OCI-LY1 (cell line): ENCODE measurements at regions not wholly inside any gene's neighbourhood (a gene's known extent, or its start where the extent isn't known, plus 50 kb on each side); places are given as distances from the start of the nearest gene placed in this dataset.

Experiments used
- H2AFZ ChIP-seq: fragments of 200-600 bp; sonication (generic), shearing (Covaris generic); 2 replicates; pipeline ENCODE4 v1.6.0; 2014; ENCODE audit warnings: antibody characterized with exemption, mild to moderate bottlenecking, low read length
- H3F3A ChIP-seq: fragments of 200-600 bp; sonication (generic), shearing (Covaris generic); 2 replicates; pipeline ENCODE4 v1.6.0; 2014; ENCODE audit warnings: mild to moderate bottlenecking, antibody characterized with exemption, low read length, moderate library complexity; ENCODE audit not compliant: insufficient read depth
- H3K27ac ChIP-seq: fragments of 200-600 bp; sonication (generic); 2 replicates; pipeline ENCODE4 v1.5.1; 2014; ENCODE audit warnings: low read length, mixed run types, mild to moderate bottlenecking, low read depth; ENCODE audit not compliant: poor library complexity, severe bottlenecking
- H3K27me3 ChIP-seq: fragments of 200-600 bp; sonication (generic); 2 replicates; pipeline ENCODE4 v1.6.0; 2014; ENCODE audit warnings: antibody characterized with exemption, mild to moderate bottlenecking, low read length, moderate library complexity; ENCODE audit not compliant: insufficient read depth
- H3K36me3 ChIP-seq: fragments of 200-600 bp; sonication (generic); 2 replicates; pipeline ENCODE4 v1.6.1; 2014; ENCODE audit warnings: mild to moderate bottlenecking, antibody characterized with exemption, low read length, moderate library complexity, mixed read lengths; ENCODE audit not compliant: insufficient read depth
- H3K4me1 ChIP-seq: fragments of 200-600 bp; sonication (generic); 2 replicates; pipeline ENCODE4 v1.5.1; 2014; ENCODE audit warnings: mild to moderate bottlenecking, low read length, moderate library complexity; ENCODE audit not compliant: insufficient read depth, severe bottlenecking
- H3K4me2 ChIP-seq: fragments of 200-600 bp; sonication (generic), shearing (Covaris generic); 2 replicates; pipeline ENCODE4 v1.6.1; 2014; ENCODE audit warnings: low read length
- H3K4me3 ChIP-seq: fragments of 200-600 bp; sonication (generic); 2 replicates; pipeline ENCODE4 v1.5.1; 2014; ENCODE audit warnings: low read length, low read depth, mild to moderate bottlenecking, mixed read lengths; ENCODE audit not compliant: poor library complexity, severe bottlenecking
- H3K79me2 ChIP-seq: fragments of 200-600 bp; shearing (Covaris generic); 2 replicates; pipeline ENCODE4 v1.6.1; 2016; ENCODE audit warnings: mixed run types, low read length, mixed read lengths; ENCODE audit not compliant: insufficient read depth
- H3K9ac ChIP-seq: fragments of 200-600 bp; sonication (generic), shearing (Covaris generic); 2 replicates; pipeline ENCODE4 v1.6.1; 2014; ENCODE audit warnings: mild to moderate bottlenecking, low read length, mixed read lengths
- H3K9me2 ChIP-seq: fragments of 200-600 bp; sonication (generic), shearing (Covaris generic); 2 replicates; pipeline ENCODE4 v1.6.1; 2014; ENCODE audit warnings: low read depth, mild to moderate bottlenecking, low read length, mixed read lengths
- H3K9me3 ChIP-seq: fragments of 200-600 bp; shearing (Covaris generic); 2 replicates; pipeline ENCODE4 v1.6.1; 2014; ENCODE audit warnings: low read length, mixed read lengths
- H4K20me1 ChIP-seq: fragments of 200-600 bp; sonication (generic), shearing (Covaris generic); 2 replicates; pipeline ENCODE4 v1.6.0; 2016; ENCODE audit warnings: mild to moderate bottlenecking, low read length; ENCODE audit not compliant: insufficient read depth
- CTCF ChIP-seq: fragments of 200-600 bp; sonication (generic), shearing (Covaris generic); IDR thresholded peaks from 2 replicates; pipeline ENCODE4 v1.5.1; 2017; ENCODE audit warnings: mild to moderate bottlenecking, antibody characterized with exemption, low read length, moderate library complexity, mixed read lengths
- EZH2 ChIP-seq: fragments of 200-600 bp; sonication (generic), shearing (Covaris generic); IDR thresholded peaks from 2 replicates; pipeline ENCODE4 v1.8.0; 2017; ENCODE audit warnings: borderline replicate concordance, mixed run types, mild to moderate bottlenecking, antibody characterized with exemption, low read length, moderate library complexity, mixed read lengths

- no peaks in the 10 kb centered on the region for H3K9me3 ChIP-seq
- no peak overlapping the region for H3K27ac ChIP-seq
- no peak for TF ChIP-seq EZH2
- no peak overlapping the region for H3K9ac ChIP-seq
- H3K36me3 ChIP-seq = no peaks in the 10 kb centered on the region
- no peak overlapping the region for H3K4me3 ChIP-seq
- H3K4me2 ChIP-seq = no peak overlapping the region
- no peaks in the 10 kb centered on the region for H3K79me2 ChIP-seq
- H3F3A ChIP-seq = no peaks in the 10 kb centered on the region
- H3K27me3 ChIP-seq = no peaks in the 10 kb centered on the region
- no peaks in the 10 kb centered on the region for H3K9me2 ChIP-seq
- no peak overlapping the region for H2AFZ ChIP-seq
- H4K20me1 ChIP-seq = no peaks in the 10 kb centered on the region
- H3K4me1 ChIP-seq = no peaks in the 10 kb centered on the region
Observed at GRCh38 chr16:54347961-54348360, 61.4 kb upstream of the IRX3 start.

GRCh38 chr16:54346041-54346440 lies 59.5 kb upstream of the IRX3 start:
- no peak for TF ChIP-seq CTCF
- TF ChIP-seq EZH2 = no peak

GRCh38 chr16:54344646-54345630 lies 58.4 kb upstream of the IRX3 start:
- no peaks in the 10 kb centered on the region for H3K79me2 ChIP-seq
- no peaks in the 10 kb centered on the region for H4K20me1 ChIP-seq
- no peak for TF ChIP-seq CTCF
- no peak for TF ChIP-seq EZH2
- no peaks in the 10 kb centered on the region for H3K4me1 ChIP-seq
- no peaks in the 10 kb centered on the region for H3K9me3 ChIP-seq
- H3K9ac ChIP-seq = no peak overlapping the region
- H3K4me3 ChIP-seq = no peak overlapping the region
- H3K9me2 ChIP-seq = no peaks in the 10 kb centered on the region
- no peaks in the 10 kb centered on the region for H3F3A ChIP-seq
- H2AFZ ChIP-seq = no peak overlapping the region
- H3K4me2 ChIP-seq = no peak overlapping the region
- no peaks in the 10 kb centered on the region for H3K27me3 ChIP-seq
- H3K27ac ChIP-seq = no peak overlapping the region
- H3K36me3 ChIP-seq = no peaks in the 10 kb centered on the region

More at GRCh38 chr16:54346041-54346440, 59.5 kb upstream of the IRX3 start:
- H3K27ac ChIP-seq = no peak overlapping the region
- H3K79me2 ChIP-seq = no peaks in the 10 kb centered on the region
- no peak overlapping the region for H3K9ac ChIP-seq
- no peak overlapping the region for H3K4me3 ChIP-seq
- H3F3A ChIP-seq = no peaks in the 10 kb centered on the region
- H3K4me1 ChIP-seq = no peaks in the 10 kb centered on the region
- H2AFZ ChIP-seq = no peak overlapping the region
- H4K20me1 ChIP-seq = no peaks in the 10 kb centered on the region
- H3K4me2 ChIP-seq = no peak overlapping the region
- H3K36me3 ChIP-seq = no peaks in the 10 kb centered on the region
- no peaks in the 10 kb centered on the region for H3K9me2 ChIP-seq
- H3K27me3 ChIP-seq = no peaks in the 10 kb centered on the region
- H3K9me3 ChIP-seq = no peaks in the 10 kb centered on the region
